ENCODE measurements at regions not wholly inside any gene's neighbourhood (a gene's known extent, or its start where the extent isn't known, plus 50 kb on each side); places are given as distances from the start of the nearest gene placed in this dataset.

GRCh38 chr9:109883623-109884022 lies 103.6 kb downstream of the PALM2AKAP2 start:
- no peak for DNase-seq (ENCODE audit: low read depth)

DNA sequence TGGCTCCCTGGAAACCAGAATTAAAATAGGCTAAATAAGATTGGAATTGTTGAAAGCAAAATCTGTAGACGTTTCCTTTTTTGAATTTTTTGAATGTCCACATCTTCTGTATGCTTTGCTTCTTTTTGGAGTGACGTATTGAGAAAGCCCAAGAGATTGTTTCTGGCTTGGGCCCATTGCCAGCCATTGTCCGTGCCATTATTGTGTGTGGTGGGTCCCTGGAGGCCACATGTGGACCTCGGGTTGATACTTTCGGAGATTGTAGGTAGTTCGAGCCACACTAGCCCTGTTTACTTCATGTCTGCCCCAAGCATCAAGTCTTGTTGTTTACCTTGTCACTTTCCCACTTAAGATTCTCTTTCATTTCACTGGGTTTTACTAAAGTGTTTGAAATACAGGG lies 106.0 kb downstream of the PALM2AKAP2 start:
- DNase-seq (ENCODE audit: low read depth): no peak

DNA sequence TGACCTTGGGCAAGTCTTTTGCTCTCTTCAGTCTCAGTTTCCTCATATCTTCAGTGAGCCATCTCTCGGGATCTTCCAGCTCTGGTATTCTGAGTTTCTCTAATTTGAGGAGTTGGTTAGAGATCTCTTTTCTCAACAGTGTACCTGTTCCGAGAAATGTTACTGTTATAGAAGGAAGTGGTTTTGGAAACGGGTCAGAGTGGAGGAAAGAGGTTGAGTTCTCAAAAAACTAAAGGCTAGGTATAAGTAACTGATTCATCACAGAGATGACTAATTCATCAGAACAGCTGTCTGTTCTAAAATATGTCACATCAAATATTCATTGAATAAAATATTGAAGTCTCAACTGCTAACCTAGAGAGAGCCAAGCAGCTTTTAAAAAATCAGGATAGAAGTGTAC lies 106.6 kb downstream of the PALM2AKAP2 start:
- DNase-seq (ENCODE audit: low read depth): no peak

DNA sequence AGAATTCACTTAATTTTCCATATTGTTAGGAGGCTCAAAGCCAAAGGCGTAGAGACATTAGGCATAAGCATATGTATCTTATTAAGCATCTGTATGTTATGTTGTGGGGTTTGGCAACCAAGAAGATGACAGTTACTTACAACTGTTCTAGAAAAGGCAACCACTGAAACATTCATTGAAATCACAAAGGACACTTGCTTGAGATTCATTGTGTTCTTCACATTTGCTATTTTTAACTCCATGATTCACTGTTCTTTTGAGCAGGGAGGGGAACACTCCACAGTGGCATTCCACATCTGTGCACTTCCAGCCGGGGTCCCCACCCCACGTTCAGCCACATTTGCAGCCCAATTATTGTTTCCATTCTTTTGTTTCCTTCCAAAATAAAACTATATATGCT lies 107.1 kb downstream of the PALM2AKAP2 start:
- DNase-seq (ENCODE audit: low read depth): no peak

DNA sequence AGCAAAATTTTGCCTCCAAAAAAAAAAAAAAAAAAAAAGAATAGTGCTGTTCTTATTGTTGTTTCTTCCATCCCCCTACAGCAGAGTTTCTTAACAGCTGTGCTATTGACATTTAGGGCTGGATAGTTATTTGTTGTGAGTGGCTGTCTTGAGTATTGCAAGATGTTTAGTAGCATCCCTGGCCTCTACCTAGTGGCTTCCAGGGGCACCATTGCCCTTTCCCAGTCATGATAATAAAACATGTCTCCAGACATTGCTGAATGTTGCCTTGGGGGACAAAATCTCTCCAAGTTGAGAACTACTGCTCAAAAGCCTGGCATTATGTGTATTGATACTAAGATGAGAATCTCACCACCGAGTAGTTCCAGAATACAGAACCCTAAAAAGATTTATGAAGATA lies 108.7 kb downstream of the PALM2AKAP2 start:
- DNase-seq (ENCODE audit: low read depth): no peak

DNA sequence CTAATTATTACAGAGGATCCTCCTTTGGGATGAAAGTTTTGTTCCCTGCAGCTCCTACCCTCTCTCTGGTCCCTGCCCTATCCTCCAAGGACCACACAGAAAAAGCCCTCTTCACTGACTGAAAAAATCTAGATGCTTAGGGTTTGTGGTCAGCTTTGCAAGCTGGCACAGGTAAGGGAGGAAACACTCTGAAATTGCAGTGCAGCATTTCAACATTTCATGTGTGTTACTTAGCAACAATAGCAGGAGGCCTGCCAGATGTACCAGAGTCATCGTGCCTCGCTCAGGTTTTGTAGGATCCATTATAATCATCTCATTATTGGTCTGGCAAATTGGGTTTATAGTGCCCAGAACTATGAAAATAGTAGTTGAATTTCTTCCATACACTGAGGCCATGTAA lies 109.5 kb downstream of the PALM2AKAP2 start:
- no peak for DNase-seq (ENCODE audit: low read depth)

DNA sequence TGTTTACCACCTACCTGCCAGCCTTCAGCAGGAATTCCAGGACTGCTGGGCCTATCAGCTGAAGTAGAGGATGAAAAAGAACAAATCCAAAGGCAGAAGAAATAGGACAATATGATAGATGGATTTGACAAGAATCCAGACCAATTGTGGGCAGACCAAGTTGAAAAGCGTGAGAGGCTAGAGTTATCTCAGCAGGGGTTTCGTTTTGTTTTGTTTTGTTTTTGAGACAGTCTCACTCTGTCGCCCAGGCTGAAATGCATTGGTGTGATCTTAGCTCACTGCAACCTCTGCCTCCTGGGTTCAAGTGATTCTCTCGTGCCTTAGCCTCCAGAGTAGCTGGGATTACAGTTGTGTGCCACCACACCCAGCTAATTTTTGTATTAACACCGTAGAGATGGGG lies 113.2 kb downstream of the PALM2AKAP2 start:
- DNase-seq (ENCODE audit: low read depth): peak; percentile 48

- DNase-seq (ENCODE audit: low read depth): no peak
Measured at GRCh38 chr9:109894473-109894872, 114.5 kb downstream of the PALM2AKAP2 start.

- no peak for DNase-seq (ENCODE audit: low read depth)
Measured at GRCh38 chr9:109894921-109895758, 115.1 kb downstream of the PALM2AKAP2 start.

- no peak for DNase-seq (ENCODE audit: low read depth)
Measured at GRCh38 chr9:109901201-109901600, 121.2 kb downstream of the PALM2AKAP2 start.

DNA sequence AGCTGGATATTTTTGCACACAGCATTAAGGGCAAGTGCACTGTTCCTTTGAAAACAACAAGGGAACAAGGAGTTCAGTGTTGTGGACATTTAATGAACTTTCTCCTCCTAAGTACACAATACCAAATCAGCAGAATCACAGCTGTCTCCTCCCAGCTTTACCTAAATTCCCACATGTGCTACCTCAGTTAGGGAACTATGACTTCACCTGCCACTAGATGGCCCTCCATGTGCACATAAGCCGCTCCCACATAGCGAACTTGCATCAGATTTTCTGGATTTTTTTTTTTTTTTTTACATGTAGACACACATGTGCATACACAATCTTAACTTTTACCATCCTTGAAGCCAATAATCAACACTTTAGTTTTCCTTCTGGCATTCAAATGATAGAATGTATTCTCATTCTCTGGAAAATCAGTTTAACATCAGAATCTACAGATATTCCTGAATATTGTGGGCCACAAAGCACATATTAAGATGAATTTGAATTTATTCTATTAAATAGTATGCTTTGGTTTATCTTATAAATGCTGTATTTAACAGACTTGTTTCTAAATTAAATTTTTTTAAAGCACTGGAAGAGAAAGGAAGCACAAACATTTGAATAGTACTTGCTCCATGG lies 123.6 kb downstream of the PALM2AKAP2 start:
- peak; percentile 82 for DNase-seq (ENCODE audit: low read depth)

DNA sequence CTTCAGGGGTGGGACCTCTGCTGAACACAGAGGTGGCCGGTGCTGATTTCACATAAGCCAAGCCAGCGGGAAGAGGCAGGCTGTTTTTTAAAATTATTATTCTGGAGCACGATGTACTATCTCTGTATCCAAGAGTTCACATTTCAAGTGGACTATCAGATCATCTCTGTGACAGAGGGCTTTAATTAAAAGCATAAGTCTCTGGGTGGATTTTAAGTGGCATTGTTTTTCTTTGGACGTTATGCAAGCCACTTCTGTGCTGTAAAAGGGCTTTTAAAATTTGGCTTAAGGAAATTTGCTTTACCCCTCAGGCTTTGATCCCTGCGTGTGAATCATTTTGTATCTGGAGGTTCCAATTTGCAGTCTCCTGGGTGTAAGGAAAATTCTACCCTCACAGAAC lies 124.7 kb downstream of the PALM2AKAP2 start:
- DNase-seq (ENCODE audit: low read depth): no peak

DNA sequence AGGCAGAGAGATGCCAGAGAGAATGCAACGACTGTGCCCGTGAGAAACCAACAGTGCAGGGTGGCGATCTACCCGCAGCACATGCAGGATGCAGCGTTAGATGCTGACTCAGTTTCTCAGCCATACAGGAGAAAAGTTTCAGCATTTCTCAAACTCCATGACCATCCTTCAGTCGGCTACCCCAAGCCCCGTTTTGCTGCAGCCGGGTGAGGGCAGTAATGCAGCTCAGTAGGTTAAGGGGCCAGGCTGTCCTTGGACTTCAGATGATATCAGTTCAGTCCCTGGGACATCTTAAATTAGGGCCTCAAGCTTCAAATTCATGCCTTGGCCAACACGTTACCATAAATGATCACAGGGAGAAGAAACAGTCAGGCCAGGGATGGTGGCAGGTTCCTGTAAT lies 125.5 kb downstream of the PALM2AKAP2 start:
- no peak for DNase-seq (ENCODE audit: low read depth)

GRCh38 chr9:109906766-109907382 lies 126.9 kb downstream of the PALM2AKAP2 start:
- no peak for DNase-seq (ENCODE audit: low read depth)

DNA sequence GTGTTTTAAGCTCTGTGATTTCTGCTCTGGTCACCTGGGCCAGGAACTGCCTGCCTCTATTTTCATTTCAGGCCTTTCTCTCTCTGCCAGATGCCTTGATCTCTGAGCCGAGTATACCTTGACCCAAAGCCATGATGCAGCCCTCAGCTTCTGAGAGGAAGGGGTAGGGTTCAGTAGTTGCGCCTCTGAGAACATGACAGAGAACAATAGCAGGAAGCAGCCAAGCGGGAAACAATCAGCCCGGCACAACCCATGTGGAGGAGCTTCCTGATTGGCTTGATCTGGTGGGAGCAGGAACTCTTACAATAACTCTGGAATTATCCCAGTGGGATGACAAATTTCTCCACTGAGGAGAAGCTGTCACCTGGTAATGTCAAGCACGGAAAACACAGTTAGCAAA lies 127.4 kb downstream of the PALM2AKAP2 start:
- DNase-seq (ENCODE audit: low read depth): no peak

- no peak for DNase-seq (ENCODE audit: low read depth)
Measured at GRCh38 chr9:109907810-109908458, 127.9 kb downstream of the PALM2AKAP2 start.

- DNase-seq (ENCODE audit: low read depth): no peak
Measured at GRCh38 chr9:109908459-109909390, 128.7 kb downstream of the PALM2AKAP2 start.

DNA sequence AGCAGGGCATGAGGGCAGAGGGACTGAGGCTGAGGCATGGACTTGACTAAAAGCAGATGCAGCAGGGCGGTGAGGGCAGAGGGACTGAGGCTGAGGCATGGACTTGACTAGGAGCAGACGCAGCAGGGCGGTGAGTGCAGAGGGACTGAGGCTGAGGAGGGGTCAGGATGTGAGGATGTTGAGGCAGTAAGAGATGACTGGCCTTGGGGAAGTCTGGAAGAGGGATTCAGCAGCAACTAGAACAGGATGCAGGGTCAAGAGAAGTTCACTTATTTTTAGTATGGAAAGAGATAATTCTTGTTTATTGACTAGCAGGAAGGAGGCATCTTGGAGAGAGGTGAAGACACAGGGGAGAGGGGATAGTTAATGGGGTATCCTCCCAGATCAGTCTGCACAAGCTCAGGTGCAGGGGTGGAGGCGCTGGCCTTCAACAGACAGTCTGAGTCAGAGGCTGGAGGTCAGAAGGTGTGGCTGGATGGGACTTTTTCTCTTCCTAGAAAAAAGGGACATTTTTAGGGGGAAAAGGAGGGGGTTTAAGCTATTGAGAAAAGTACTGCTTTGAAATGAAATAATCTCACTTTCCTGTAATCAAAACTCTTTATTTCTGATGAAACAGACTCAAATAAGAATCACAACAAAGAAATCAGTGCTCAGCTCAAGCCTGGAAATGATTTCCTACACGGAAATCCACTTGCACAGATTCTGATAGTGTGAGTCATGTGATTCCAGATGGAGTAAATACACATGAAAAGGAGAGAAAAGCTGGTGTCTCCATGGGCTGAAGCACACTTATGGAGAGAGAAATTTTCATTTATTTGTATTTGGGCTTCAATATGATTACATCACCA lies 130.9 kb downstream of the PALM2AKAP2 start:
- DNase-seq (ENCODE audit: low read depth): peak; percentile 61

DNA sequence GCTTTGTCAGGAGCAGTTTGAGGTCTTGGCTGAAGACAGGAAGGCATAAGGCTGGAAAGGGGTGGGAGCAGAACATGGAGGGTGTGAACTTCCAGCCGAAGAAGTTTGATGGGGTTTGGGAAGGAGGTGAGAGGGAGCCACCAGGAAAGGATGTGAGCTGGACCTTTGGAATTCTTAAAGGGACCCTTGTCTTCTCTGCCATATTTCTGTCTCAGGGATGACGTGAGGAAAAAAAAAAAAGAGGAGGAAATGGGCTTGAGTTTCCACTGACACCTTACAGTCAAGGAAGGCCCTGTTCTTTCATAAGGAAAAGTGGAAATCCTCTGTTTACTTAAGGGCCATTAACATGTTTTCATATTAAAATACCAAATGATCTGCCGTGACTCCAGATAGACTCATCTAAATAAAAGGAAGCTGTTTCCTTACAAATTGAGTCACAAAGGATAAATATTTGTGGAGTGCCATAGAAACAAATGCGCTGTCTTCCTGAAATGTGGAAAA lies 132.1 kb downstream of the PALM2AKAP2 start:
- peak; percentile 65 for DNase-seq (ENCODE audit: low read depth)
